ENCODE measurements at regions not wholly inside any gene's neighbourhood (a gene's known extent, or its start where the extent isn't known, plus 50 kb on each side); places are given as distances from the start of the nearest gene placed in this dataset.

DNA sequence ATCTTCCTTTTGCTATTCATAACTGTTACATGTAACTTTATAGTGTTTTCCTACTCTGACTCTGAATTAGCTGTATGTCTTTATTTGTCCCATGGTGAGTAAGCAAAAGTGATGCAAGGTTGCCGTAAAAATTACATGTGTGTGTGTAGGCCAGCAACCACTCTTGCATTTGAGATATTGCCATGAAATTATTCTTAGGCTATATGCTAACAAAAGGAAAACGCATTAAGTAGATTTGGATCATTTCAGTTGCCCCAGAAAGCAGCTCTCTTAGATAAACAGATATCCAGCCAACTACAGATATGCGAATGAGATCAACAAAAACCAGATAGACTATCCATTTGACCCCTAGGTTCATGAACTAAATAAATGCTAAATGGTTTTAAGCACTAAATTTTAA is 73.6 kb downstream of the CYLC2 start:
- ChIA-PET POLR2A (no interaction called here), CTCF (no interaction called here)
- DNase-seq (ENCODE audit: extremely low spot score): no peak
- TF ChIP-seq, protein P1, sequence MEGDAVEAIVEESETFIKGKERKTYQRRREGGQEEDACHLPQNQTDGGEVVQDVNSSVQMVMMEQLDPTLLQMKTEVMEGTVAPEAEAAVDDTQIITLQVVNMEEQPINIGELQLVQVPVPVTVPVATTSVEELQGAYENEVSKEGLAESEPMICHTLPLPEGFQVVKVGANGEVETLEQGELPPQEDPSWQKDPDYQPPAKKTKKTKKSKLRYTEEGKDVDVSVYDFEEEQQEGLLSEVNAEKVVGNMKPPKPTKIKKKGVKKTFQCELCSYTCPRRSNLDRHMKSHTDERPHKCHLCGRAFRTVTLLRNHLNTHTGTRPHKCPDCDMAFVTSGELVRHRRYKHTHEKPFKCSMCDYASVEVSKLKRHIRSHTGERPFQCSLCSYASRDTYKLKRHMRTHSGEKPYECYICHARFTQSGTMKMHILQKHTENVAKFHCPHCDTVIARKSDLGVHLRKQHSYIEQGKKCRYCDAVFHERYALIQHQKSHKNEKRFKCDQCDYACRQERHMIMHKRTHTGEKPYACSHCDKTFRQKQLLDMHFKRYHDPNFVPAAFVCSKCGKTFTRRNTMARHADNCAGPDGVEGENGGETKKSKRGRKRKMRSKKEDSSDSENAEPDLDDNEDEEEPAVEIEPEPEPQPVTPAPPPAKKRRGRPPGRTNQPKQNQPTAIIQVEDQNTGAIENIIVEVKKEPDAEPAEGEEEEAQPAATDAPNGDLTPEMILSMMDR (IDR thresholded peaks at IDR 0.05; ENCODE audit: control extremely low read depth, extremely low read depth, low read depth, missing control alignments): no peak

DNA sequence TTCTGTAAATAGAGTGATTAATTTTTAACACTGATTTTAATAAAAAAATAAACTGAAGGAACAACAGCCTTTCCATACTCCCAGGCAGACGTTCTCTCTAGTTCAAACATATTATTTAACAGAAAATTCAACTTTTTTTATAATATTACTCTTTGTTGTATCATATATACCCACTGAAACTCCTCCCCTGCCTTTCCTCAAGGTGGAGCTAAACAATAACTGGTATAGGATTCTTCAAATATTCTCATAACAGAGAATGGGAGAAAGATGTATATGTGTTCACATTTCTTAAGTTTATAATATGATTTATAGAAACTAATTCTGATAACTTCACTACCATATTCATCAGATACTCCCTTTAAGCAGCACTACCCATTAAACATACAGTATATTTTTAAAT is 83.4 kb downstream of the CYLC2 start:
- ChIA-PET CTCF (no interaction called here), POLR2A (no interaction called here)
- TF ChIP-seq, protein P1 (IDR thresholded peaks at IDR 0.05; ENCODE audit: control extremely low read depth, extremely low read depth, low read depth, missing control alignments): no peak
- no peak for DNase-seq (ENCODE audit: extremely low spot score)

DNA sequence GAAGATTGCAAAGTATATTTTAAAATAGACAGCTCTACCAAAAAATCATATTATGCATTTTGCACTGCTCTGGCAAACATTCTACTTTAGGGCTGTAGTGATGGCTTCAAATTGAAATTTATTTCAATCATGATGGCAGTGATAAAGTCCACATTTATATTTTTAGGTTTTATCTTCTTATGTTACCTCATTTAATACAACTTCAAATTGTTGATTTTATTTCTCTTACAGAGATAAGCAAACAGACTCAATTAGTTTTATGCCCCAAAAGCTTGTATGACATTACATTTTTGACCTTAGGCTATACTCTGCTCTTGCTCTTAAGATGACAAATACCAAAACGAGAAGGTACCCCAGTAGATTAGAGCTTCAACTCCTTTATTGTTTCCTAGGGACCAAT is 87.4 kb downstream of the CYLC2 start:
- TF ChIP-seq, protein P1 (IDR thresholded peaks at IDR 0.05; ENCODE audit: control extremely low read depth, extremely low read depth, low read depth, missing control alignments): no peak
- ChIA-PET POLR2A (no interaction called here), CTCF (no interaction called here)
- DNase-seq (ENCODE audit: extremely low spot score): no peak

DNA sequence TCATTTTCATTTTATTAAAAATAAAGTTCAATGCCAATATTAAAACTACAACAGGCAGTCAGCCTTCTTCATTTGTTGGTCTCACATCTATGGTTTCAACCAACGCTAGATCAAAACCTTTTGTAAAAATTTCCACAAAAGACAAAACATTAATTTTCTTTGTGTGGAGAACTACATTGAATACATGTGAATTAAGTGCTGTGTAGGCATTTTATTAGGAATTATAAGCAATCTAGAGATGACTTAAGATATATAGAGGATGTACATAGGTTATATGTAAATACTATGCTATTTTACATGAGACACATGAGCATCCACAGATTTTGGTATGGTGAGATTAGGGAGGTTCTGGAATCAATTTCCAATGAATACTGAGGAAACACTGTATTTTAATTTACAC is 94.2 kb downstream of the CYLC2 start:
- no peak for DNase-seq (ENCODE audit: extremely low spot score)
- CTCF ChIA-PET: interaction anchor here (1.1 kb wide), 1 partner anchor 9 kb away, joined by 3 read pairs; no protein-coding TSS in a partner anchor
- TF ChIP-seq, protein P1 (IDR thresholded peaks at IDR 0.05; ENCODE audit: control extremely low read depth, extremely low read depth, low read depth, missing control alignments): no peak
- POLR2A ChIA-PET: no interaction called here

DNA sequence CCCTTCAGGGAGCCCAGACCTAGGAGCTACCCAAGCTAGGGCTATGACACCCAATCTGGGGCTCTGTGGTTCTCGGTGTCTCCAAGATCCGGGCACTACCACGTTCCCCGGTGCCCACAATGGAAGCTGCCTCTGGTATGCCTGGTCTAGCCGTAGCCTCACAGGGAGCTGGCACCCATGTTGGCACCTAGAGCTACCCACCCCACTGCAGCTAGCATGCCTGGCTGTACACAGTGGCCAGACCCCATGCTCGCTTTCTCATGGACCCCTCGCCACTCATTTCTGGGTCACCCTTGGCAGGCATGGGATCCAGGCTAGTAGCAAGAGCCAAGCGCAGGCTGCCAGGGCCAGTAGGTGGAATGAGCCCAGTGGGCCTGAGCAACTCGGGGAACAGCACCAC is 109.0 kb downstream of the CYLC2 start:
- TF ChIP-seq, protein P1 (IDR thresholded peaks at IDR 0.05; ENCODE audit: control extremely low read depth, extremely low read depth, low read depth, missing control alignments): no peak
- CTCF ChIA-PET: interaction anchor here (1.6 kb wide), 1 partner anchor 9 kb away, joined by 4 read pairs; no protein-coding TSS in a partner anchor

DNA sequence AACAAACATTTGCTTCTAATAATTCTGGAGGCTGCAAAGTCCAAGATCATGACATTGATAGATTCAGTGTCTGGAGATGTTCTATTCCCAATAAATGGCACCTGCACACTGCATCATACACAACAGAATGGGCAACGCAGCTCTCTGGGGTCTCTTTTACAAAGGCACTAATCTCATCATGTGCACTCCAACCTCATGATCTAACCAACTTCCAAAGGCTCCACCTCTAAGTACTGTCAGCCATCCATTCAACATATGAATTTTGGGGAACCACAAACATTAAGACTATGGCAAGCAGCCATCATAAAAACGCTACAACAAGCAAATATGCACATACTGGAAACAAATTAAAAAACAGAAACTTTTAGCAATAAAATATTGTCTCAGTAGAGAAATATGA is 121.1 kb downstream of the CYLC2 start:
- ChIA-PET POLR2A (no interaction called here), CTCF (interaction anchor here (1.0 kb wide), 1 partner anchor 15 kb away, joined by 3 read pairs; no protein-coding TSS in a partner anchor)
- no peak for DNase-seq (ENCODE audit: extremely low spot score)
- TF ChIP-seq, protein P1 (IDR thresholded peaks at IDR 0.05; ENCODE audit: control extremely low read depth, extremely low read depth, low read depth, missing control alignments): no peak

More for the DNA sequence above, 109.0 kb downstream of the CYLC2 start:
- POLR2A ChIA-PET: no interaction called here
- no peak for DNase-seq (ENCODE audit: extremely low spot score)

DNA sequence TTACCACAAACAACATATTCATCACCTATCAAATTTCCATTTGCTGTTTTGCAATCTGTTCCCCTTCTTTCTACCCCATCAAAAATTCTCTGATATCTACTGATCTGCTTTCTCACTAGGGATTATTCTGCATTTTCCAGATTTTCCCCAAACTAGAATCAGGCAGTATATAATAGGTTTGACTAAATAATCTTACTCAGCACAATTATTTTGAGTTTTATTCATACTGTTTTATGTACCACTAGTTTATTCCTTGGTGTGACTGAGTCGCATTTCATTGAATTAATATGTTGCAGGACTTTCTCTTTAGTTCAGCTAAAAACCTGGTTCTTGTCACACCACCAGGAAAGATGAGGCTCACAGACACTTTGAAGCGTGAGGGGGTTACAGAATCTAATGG is 131.4 kb downstream of the CYLC2 start:
- ChIA-PET CTCF (no interaction called here), POLR2A (no interaction called here)
- no peak for DNase-seq (ENCODE audit: extremely low spot score)
- TF ChIP-seq, protein P1 (IDR thresholded peaks at IDR 0.05; ENCODE audit: control extremely low read depth, extremely low read depth, low read depth, missing control alignments): no peak

Measured in GM10248 (cell line).